Breast epithelium (tissue), 4 donors: ENCODE measurements at regions not wholly inside any gene's neighbourhood (a gene's known extent, or its start where the extent isn't known, plus 50 kb on each side); places are given as distances from the start of the nearest gene placed in this dataset.

Source experiments
- DNase-seq, 2 donors: peaks; one replicate each; pipeline ENCODE4 v3.0.0-alpha.2; 2019; ENCODE audit warnings: low spot score in 2 of 2
- H3K27ac ChIP-seq, 2 donors: fragments of 200-600 bp; sonication (generic) in 1 of 2; one replicate each; pipeline ENCODE4 v1.5.1; 2016 to 2019; ENCODE audit warnings: mild to moderate bottlenecking in 1 of 2
- H3K27me3 ChIP-seq, 2 donors: fragments of 200-600 bp; sonication (generic) in 1 of 2; one replicate each; pipeline versions ENCODE4 v1.5.1 to v1.6.0; 2017 to 2019; ENCODE audit warnings: control low read depth in 1 of 2, mild to moderate bottlenecking in 1 of 2
- H3K36me3 ChIP-seq: fragments of 200-600 bp; one replicate; pipeline ENCODE4 v1.5.1; 2019
- H3K4me1 ChIP-seq, 2 donors: fragments of 200-600 bp; sonication (generic); one replicate each; pipeline ENCODE4 v1.5.1; 2016 to 2019; ENCODE audit warnings: control low read depth in 1 of 2
- H3K4me3 ChIP-seq, 3 donors: fragments of 200-600 bp; sonication (generic); 1 replicate in 2 of 3; 2 replicates in 1 of 3; pipeline ENCODE4 v1.5.1; 2016 to 2019; ENCODE audit warnings: mild to moderate bottlenecking in 3 of 3, moderate library complexity in 2 of 3
- H3K9me3 ChIP-seq, 2 donors: fragments of 200-600 bp; sonication (generic) in 1 of 2; one replicate each; pipeline ENCODE4 v1.5.1; 2016 to 2019; ENCODE audit warnings: control low read depth in 1 of 2
- POLR2A ChIP-seq: fragments of 450-650 bp; IDR thresholded peaks from one replicate; pipeline ENCODE4 v1.6.1; 2016; ENCODE audit warnings: antibody characterized with exemption, mild to moderate bottlenecking, moderate library complexity
- POLR2AphosphoS5 ChIP-seq, 3 donors: sonication (generic); formaldehyde crosslinking; IDR thresholded peaks; one replicate each; pipeline ENCODE4 v1.6.1; 2017; ENCODE audit warnings: antibody characterized with exemption in 3 of 3
- intact Hi-C: fragments of 100-400 bp; cut with DNase I; formaldehyde crosslinking; loops from one replicate; pipeline ENCODE4 v1.15.1; 2023; ENCODE audit warnings: low total_unique reads
- TF ChIP-seq, protein P1 (sequence below), 3 donors: fragments of 450-650 bp; IDR thresholded peaks; one replicate each; pipeline ENCODE4 v1.5.1; 2016 to 2017; ENCODE audit warnings: antibody characterized with exemption in 3 of 3, mild to moderate bottlenecking in 3 of 3, moderate library complexity in 3 of 3

- intact Hi-C loops = no loop called here
- Histone ChIP-seq H3K9me3 (no peaks in the 10 kb centered on the region), H3K27ac (no peak overlapping the region), H3K4me3 (no peak overlapping the region), H3K36me3 (no peaks in the 10 kb centered on the region), H3K4me1 (no peaks in the 10 kb centered on the region), H3K27me3 (no peaks in the 10 kb centered on the region)
- DNase-seq = no peak
- TF ChIP-seq, protein P1, sequence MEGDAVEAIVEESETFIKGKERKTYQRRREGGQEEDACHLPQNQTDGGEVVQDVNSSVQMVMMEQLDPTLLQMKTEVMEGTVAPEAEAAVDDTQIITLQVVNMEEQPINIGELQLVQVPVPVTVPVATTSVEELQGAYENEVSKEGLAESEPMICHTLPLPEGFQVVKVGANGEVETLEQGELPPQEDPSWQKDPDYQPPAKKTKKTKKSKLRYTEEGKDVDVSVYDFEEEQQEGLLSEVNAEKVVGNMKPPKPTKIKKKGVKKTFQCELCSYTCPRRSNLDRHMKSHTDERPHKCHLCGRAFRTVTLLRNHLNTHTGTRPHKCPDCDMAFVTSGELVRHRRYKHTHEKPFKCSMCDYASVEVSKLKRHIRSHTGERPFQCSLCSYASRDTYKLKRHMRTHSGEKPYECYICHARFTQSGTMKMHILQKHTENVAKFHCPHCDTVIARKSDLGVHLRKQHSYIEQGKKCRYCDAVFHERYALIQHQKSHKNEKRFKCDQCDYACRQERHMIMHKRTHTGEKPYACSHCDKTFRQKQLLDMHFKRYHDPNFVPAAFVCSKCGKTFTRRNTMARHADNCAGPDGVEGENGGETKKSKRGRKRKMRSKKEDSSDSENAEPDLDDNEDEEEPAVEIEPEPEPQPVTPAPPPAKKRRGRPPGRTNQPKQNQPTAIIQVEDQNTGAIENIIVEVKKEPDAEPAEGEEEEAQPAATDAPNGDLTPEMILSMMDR (IDR thresholded peaks at IDR 0.05) = no peak
- TF ChIP-seq POLR2A (no peak), POLR2AphosphoS5 (IDR thresholded peaks at IDR 0.05) (no peak)
Observed at GRCh38 chr15:62622775-62623174, 419.8 kb upstream of the TPM1 start.

DNA sequence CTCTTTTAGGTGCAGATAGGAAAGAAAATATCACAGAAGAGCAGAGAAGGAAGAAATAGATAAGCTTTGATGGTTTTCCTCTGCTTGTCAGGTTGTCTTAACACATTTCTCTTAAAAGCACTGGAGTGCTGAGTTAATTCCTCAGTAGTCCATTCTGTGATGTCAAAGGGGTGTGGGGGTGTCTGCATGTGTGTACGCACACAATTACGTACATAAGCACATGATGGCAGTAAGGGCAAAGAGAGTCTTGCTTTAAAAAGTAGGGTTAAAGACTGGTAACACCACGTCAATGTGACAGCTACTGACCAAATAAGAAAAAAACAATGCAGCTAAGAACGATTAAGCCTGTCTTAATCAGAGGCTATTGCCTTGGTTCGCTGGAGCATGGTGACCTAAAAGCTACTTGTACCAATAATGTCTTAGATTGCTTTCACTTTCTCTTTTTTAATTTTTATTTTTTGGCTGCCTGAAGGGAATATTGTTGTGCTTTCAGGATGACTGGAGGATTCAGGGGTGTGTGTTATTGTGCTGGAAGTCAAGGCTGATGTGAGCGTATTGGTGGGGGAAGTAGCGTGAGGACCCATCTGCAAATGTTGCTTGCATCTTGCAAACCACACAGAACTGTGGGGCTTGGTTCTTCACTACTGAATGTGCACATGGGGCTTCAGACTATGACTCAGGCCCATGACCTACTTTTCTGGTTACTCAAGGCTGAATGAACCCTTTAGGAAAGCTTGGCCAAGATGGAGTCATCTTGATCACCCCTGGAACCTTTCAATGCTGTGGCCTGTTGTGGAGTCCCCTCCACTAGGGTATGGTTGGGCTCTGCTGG is 417.8 kb upstream of the TPM1 start:
- peak overlapping the region in 2 of 3 donors; percentile 12 to 52 for H3K4me3 ChIP-seq
- TF ChIP-seq, protein P1 (IDR thresholded peaks at IDR 0.05) = no peak
- TF ChIP-seq POLR2AphosphoS5 (IDR thresholded peaks at IDR 0.05) (no peak), POLR2A (no peak)
- H3K27me3 ChIP-seq = no peaks in the 10 kb centered on the region
- no peak for DNase-seq
- H3K27ac ChIP-seq = peak overlapping the region; percentile 21 to 76
- no peaks in the 10 kb centered on the region for H3K36me3 ChIP-seq
- intact Hi-C loops = no loop called here
- H3K4me1 ChIP-seq = no peaks in the 10 kb centered on the region
- no peaks in the 10 kb centered on the region for H3K9me3 ChIP-seq

DNA sequence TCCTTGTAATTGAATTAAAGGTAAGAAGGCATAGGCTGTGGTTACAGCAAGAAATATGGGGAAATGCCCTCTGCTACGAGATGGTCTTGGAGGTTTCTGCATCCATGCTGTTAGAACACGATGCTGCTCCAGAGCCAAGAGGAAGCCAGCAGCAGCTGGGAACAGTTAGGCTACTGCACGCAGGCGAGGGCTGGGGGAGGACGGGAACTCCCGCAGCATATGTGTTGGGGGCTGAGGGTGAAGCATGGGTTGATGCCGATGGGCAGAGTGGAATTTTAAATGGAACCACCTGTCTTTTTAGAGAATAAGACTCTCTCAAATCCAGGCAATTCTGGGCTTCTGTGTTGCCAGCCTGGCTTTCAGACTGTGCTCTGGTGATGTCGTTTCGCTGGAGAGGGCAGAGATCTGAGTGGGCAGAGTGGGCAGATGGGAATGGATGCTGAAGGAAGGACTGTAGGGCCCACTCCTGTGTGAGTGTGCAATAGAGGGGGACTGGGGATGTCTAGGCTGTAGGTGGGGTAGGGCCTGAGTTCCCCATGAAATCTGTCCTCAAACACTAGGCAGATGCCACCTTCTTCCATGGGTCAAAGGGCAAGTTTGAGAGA is 417.0 kb upstream of the TPM1 start:
- intact Hi-C loops = no loop called here

GRCh38 chr15:62626903-62627302 is 415.6 kb upstream of the TPM1 start:
- no peak for DNase-seq
- H3K4me3 ChIP-seq = no peak overlapping the region
- H3K27ac ChIP-seq = no peak overlapping the region
- no peaks in the 10 kb centered on the region for H3K4me1 ChIP-seq
- no peaks in the 10 kb centered on the region for H3K27me3 ChIP-seq
- TF ChIP-seq POLR2AphosphoS5 (IDR thresholded peaks at IDR 0.05) = no peak
- no peak for TF ChIP-seq POLR2A
- TF ChIP-seq, protein P1 (IDR thresholded peaks at IDR 0.05) = no peak
- intact Hi-C loops = no loop called here
- no peaks in the 10 kb centered on the region for H3K9me3 ChIP-seq
- H3K36me3 ChIP-seq = no peaks in the 10 kb centered on the region

More for the DNA sequence above, 417.0 kb upstream of the TPM1 start:
- H3K4me3 ChIP-seq = no peak overlapping the region
- TF ChIP-seq POLR2A = no peak
- TF ChIP-seq, protein P1 (IDR thresholded peaks at IDR 0.05) = no peak
- no peak for TF ChIP-seq POLR2AphosphoS5 (IDR thresholded peaks at IDR 0.05)
- no peak for DNase-seq
- no peaks in the 10 kb centered on the region for H3K27me3 ChIP-seq
- H3K36me3 ChIP-seq = no peaks in the 10 kb centered on the region
- H3K27ac ChIP-seq = peak overlapping the region; percentile 21 to 76
- no peaks in the 10 kb centered on the region for H3K4me1 ChIP-seq
- no peaks in the 10 kb centered on the region for H3K9me3 ChIP-seq

DNA sequence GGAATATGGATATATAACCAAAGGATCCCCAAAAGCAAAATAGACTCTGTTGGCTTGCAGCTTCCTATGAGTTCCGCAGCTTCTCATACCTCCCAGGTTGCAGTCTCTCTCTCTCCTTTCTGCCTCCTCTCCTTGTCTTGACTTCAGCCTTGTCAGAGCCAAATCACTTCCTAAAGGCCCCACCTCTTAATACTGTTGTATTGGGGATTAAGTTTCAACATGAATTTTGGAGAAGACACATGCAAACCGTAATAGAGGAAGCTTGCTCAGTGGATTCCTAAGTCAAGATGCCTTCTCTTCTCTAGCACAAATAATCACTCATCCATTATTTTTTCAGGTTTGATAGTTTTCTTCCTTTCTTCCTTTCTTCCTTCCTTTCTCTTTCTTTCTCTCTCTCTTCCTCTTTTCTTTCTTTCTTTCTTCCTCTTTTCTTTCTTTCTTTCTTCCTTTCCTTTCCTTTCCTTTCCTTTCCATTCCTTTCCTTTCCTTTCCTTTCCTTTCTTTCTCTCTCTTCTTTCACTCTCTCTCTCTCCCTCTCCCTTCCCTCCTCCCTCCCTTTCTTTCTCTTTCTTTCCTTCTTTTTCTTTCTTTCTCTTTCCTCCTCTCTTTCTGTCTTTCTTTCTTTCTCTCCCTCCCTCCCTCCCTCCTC is 411.3 kb upstream of the TPM1 start:
- TF ChIP-seq, protein P1 (IDR thresholded peaks at IDR 0.05) = no peak
- TF ChIP-seq POLR2AphosphoS5 (IDR thresholded peaks at IDR 0.05) = no peak
- no peak for TF ChIP-seq POLR2A
- Histone ChIP-seq H3K4me3 (no peak overlapping the region), H3K4me1 (no peaks in the 10 kb centered on the region), H3K27me3 (no peaks in the 10 kb centered on the region), H3K27ac (no peak overlapping the region), H3K36me3 (no peaks in the 10 kb centered on the region), H3K9me3 (no peaks in the 10 kb centered on the region)
- DNase-seq = no peak
- intact Hi-C loops = no loop called here
